GM18909 (cell line): ENCODE measurements at regions not wholly inside any gene's neighbourhood (a gene's known extent, or its start where the extent isn't known, plus 50 kb on each side); places are given as distances from the start of the nearest gene placed in this dataset.
"Not testable (repeated sequence)": the region's sequence is repeated elsewhere in the genome, so short reads cannot be mapped to it uniquely, and the experiment has no call there.

Experiments
- ATAC-seq: cut with Tn5 transposase; IDR thresholded peaks from one replicate; pipeline ENCODE4 v1.9.1; 2021; ENCODE audit warnings: mild to moderate bottlenecking; ENCODE audit not compliant: unreplicated experiment, poor library complexity

DNA sequence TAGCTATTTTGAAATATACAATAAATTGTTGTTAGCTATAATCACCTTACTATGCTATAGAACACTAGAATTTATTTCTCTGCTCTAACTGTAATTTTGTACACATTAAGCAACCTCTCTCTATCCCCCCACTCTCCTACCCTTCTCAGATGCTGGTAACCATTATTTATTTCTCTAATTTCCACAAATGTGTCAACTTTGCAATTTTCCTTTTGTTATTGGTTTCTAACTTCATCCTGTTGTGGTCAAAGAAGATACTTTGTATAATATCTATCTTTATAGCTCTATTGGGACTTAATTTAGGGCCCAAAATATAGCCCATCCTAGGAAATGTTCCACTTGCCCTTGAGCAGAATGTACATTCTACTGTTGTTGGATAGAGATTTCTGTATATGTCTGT is 229.3 kb downstream of the SATB1 start:
- ATAC-seq = no peak

DNA sequence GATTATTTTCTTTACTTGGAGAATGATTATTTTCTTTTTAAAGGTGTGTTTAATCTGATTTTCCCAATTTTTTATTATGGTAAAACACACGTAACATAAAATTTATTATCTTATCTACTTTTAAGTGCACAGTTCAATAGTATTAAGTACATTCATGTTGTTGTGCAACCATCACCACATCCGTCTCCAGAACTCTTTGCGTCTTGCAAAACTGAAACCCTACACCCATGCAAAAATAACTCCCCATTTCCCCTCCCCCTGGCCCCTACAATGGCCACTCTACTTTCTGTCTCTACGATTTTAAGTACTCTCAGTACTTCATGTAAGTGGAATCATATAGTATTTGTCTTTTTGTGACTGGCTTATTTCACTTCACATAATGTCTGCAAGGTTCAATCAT is 230.7 kb downstream of the SATB1 start:
- no peak for ATAC-seq

DNA sequence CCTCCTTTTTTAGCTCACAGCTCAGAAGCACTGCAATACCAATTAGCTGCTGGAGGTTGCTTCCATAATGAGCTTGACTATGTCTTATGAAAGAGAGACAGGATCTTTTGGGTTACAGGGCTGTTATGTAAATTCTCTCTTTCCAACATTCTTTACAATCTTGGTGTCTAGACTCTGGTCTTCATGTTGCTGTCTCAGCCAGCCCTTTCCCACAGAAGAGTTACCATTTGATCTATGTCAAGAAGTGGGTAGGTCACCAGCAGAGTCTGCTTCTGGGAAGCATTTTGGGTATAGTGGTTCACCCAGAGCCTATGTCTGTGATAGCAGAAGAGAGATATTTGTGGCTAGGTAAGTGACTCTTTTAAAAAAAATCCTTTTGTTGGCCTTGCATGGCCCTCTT is 234.5 kb downstream of the SATB1 start:
- ATAC-seq = no peak

DNA sequence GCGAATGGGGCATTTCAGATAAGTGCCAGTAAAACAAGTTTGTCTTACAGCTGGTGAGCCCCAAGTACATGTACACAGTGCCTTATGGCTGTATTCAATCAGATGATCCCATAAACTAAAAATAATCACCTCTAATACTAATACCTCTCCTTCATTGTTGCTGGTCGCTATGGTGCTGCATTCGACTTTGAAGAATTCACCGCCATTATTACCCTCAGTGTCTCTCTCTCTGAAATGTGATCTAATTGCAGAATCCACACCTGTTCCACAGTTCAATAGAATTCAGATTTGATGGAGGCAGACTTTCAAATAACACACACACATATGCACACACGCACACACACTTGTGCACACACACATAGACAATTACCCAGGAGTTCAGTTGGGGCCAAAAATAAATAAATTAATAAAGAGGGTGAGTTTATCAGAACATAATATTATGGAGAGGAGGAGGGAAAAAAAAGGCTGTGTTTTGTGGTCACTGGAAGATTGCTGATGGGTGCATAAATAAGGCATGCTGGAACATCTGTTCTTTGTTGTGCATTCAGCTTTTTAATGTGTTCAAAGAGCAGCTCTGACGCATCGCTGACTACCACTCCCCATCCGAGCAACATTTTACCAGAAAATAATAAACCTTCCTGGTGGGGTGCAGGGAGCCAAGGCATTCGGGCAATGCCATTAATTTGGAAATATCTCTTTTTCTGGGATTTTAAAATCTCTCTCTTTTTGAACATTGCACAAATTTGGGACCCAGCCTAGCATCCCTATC is 235.7 kb downstream of the SATB1 start:
- no peak for ATAC-seq

DNA sequence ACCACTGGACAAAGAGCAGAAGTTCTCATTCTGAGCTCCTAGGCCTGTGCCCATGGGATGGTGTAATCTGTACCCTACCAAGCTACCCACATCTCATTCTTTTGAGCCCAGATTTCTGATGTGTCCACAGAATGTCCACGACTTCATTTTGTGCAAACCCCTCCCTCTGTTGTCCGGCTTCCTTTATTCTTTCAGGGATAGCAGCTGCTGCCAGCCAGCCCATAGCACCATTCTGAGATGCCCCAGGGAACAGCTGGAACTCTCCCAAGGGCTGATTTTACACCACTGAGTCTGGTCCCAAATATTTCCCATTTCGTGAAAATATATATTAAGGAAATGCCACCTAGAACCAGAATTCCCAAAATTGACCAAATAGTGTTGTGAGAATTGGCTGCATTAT is 236.6 kb downstream of the SATB1 start:
- no peak for ATAC-seq

DNA sequence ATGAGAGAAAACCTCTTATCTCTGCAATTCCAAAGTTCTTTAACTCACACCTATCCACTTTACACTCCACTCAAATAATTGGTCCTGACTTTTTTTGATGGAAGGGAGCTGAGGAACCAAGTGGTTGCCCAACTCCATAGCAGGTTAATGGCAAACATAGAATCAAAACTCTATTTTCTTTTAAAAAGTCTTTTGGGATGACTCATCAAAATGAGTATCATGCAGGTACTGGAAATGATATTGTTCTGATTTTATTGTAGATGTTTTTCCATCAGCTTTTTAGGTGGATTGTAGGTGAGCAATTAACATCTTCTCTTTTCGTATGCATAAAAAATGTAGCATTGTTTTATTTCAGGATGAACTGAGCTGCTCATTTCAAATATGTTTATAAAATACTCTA is 239.5 kb downstream of the SATB1 start:
- no peak for ATAC-seq

DNA sequence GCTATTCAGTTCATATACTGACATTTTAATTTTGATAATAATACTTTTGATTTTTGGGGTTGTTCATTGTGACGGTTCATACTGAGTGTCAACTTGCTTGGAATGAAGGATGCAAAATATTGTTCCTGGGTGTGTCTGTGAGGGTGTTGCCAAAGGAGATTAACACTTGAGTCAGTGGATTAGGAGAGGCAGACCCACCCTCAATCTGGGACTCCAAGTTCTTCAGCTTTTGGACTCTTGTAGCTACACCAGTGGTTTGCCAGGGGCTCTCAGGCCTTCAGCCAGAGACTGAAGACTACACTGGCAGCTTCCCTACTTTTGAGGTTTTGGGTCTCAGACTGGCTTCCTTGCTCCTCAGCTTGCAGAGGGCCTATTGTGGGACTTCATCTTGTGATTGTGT is 242.2 kb downstream of the SATB1 start:
- not testable (repeated sequence) for ATAC-seq

DNA sequence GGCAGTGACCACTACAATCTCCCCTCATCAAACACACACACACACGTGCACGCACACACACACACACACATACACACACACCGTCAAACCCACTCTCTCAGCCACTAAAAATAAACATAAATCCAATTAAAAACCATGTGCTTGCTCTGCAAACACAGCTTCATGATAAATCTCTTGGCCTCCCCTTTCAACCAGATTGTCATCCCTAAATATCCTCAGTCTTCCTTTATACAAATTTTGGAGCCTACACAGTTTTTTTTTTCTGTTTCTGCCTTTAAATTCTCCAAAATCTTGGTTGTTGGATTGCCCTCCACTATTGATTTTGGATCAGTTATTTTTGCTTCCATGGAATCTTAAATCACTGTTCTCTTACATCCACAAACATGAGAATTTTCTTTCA is 245.6 kb downstream of the SATB1 start:
- ATAC-seq = no peak

DNA sequence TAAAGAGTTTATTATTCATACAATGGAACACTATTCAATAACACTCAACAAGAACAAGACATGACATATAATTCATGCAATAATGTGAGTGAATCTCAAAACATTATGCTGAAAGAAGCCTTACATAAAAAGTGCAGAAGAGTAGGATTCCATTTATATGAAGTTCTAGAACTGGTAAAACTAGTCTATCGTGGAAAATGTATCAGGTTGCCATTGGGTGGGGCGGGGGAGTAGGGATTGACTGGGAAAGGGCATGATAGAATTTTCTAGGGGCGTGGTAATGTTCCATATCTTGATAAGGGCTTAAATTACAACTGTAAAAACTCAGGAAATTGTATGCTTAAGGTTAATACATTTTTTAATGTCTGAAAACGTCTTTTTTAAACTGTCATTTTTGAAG is 247.9 kb downstream of the SATB1 start:
- no peak for ATAC-seq

DNA sequence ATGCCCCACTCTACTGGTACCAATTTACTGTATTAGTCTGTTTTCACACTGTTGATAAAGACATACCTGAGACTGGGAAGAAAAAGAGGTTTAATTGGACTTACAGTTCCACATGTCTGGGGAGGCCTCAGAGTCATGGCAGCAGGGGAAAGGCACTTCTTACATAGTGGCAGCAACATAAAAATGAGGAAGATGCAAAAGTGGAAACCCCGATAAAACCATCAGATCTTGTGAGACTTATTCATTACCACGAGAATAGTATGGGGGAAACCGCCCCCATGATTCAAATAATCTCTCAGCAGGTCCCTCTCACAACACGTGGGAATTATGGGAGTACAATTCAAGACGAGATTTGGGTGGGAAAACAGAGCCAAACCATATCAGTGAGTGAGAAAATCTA is 251.2 kb downstream of the SATB1 start:
- ATAC-seq = not testable (repeated sequence)

DNA sequence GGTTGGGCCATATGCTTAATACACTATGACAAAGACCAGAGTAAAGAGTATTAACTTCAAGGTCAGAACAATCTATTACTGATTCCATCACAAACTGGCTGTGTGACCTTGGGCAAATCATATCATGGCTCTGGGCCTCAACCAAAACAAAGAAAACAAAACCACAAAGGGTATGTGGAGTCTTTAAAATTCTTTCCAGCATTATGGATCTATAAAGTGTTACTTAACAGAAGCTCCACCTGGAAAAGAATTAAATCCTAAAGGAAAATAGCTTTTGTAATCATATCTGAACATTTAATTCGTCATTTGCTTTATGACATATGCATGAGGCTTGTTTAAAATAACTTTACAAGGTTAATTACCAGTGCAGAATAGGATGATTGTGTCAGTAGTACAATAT is 265.5 kb downstream of the SATB1 start:
- no peak for ATAC-seq

DNA sequence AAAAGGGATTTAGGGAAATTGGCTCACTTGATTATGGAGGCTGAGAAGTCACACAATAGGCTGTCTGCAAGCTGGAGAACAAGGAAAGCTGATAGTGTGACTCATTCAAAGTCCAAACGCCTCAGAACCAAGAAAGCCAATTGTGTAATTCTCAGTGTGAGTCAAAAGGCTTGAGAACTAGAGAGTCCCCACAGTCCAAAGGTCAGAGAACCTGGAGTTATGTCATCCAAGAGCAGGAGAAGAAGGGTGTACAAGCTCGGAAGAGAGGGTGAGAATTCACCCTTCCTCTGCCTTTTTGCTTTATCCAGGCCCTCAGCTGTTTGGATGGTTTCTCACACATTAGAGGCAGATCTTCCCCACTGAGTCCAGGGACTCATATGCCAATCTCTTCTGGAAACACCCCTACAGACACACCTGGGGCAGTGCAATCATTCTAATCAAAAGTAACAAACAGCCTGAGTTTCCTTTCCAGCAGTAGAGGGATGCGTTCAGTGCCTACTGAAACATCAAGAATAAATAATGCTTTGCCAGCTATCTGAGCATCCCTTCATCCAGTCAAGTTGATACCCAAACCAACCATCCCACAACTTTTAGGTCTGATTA is 271.5 kb downstream of the SATB1 start:
- no peak for ATAC-seq

DNA sequence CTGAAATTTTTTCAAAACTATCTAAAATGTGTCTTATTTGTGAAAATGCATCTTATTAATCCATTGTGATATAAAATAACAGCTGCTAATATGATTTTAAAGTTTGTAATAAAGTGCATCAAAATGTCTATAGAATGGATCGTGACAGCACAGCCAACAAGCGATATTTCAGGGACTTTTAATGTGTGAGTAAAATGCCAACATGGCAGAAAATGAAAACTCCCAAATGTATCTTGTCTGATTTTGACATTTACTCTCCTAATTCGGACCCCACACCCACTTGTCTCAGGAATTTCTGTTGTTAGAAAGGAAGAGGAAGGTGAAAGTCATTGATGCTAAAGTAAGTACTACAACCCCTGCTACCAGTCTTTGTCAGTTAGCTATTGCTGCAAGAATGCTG is 273.9 kb downstream of the SATB1 start:
- ATAC-seq = no peak

DNA sequence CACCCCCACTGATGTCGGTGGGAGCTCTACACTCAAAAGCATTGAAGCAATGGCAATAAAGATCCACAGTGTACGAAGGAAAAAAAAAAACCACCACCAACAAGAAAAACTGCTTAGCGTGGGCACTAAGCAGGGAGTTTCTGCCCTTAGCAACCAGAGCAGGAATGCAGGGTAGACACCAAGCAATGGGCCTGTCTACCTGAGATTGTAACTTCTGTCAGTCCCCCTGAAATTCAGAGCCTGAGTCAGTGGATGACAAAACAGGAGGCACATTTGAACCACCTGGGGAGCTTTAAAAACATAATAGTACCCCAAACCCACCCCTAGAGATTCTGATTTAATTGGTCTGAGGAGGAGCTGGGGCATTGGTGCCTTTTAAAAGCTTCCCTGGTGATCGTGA is 275.2 kb downstream of the SATB1 start:
- ATAC-seq = no peak

DNA sequence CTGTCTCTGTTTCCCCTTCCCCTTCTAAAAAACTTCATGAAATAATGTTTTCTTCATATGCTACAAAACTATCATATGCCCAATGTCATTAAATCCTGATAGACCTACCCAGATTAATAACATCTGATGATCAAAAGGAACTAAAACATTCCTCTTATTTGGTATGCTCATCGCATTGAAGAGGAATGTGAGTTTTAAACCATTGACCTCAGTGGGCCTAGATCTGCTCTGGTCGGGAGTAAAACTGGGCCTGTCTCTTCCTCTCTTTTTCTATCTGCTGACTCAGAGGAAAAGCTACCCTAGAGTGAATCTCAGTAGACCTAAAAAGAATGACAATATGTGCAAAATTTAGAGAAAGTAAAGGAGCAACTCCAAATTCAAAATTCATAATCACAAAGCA is 275.8 kb downstream of the SATB1 start:
- no peak for ATAC-seq

DNA sequence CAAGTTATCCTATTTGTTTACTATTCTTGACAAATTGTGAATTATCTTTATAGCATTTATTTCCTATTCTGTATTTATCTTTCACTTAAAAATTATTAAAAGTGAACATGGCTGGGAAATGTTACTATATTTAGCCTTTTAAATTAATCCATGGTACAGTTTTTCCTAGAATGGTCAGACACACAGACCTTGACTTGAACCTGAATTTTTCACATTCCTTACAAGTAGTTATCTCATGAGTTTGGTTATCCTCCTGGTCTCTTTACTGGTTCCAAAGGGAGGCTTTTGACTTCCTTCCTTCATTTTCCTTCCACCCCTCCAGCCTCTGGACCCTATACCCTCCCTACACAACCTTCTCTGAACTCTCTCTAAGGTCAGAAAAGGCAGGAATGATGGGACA is 280.6 kb downstream of the SATB1 start:
- ATAC-seq = no peak

DNA sequence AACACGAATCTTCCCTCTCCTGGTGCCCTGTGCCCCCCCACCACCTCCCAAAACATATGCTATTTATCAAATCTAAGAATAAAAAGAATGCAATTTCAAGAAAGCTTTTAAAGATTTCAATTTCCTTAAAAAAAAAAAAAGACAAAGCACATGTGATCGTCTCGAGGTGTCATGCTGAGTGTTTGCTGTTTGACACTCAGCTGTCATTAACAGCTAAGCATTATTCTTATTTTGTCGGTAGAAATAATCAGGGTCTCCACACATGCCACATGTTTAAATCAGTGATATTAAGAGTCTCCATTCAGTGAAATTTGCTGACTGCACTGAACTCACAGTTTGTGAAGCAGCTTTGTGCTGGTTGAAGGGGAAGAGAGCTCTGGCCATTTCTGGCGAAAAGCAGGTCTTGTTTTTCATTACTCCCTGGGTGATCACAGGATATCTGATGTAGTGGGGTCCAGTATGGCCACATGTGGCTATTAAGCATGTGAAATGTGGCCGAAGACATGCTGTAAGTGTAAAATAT is 281.8 kb downstream of the SATB1 start:
- ATAC-seq = no peak

DNA sequence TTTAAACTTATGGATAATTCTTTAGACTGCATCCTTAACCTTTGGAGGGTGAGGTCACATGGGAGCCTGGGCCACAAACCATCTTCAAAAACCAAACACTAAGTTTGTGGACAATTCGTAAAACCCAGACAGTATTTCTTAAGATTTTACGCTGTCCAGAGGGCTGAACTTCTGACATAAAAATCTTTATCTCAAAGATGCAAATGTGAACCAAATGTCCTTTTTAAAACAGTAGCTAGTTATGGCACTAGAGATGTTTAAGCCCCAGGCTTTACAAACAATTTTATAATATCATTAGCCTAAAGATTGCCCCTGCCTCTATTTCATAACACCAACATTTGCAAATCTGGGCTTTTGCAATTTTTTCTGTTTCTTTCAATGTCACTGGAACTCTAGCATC is 287.2 kb downstream of the SATB1 start:
- ATAC-seq = no peak

DNA sequence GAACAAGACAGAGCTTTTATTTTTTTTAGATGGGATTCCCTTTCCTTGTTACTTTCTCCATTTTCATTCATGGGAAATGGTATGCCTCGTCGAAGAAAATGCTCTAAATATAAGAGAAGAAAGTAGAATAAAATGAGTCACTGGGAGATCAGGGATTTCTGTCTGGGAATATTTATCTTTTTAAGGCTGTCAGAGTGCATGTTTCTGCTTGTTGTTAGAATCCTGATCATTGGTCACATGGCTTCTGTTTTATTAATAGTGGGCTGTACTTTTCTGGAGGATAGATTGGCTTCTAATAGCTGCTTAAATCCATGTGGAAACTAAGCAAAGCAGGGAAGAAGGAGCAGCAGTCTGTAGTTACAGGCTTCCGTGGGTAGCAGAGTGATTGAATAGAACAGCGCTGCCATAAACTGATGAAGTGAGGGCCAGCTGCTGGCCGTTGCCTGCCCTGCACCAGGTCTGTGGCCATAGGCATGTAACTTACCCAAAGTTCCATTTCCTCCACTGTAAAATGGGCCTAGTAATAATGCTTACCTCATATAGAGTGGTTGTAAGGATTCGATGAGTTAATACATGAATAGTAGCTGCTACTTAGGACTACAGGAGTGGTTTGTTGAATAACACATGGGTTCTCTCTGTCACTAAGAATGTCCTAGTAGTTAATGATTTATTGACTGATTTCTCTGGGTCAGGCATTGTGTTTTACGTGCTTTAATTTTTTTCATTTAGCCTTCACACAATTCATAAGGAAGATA is 289.9 kb downstream of the SATB1 start:
- no peak for ATAC-seq

DNA sequence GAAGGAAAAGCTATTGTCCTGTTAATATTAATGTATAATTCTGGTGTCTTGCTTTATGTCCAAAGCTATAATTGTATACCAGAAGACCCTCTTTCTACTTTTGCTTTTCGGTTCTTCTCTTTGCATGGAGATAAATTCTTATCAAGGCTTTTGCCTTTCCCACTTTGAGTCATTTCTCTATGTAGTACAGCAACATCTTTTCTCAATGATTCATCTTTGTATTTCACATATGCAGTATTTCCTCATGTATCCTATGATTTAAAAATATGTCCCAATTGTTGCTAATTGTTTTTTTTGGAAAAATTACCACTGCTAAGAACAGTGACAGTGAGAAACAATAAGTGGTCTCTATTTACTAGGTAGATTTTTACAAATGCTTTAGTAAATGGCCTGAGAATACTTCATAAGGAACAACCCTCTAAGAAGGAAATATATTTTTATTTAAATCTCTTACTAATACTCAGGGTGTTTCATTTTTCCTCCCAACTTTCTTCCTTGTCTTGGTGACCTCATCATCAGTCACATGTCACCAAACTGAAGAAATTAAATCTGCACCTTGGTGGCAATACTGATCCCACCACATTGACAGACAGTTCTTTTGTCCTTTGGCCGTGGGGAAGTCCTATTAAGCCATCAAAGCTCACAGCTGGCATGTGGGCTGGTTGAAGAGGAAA is 290.6 kb downstream of the SATB1 start:
- no peak for ATAC-seq

DNA sequence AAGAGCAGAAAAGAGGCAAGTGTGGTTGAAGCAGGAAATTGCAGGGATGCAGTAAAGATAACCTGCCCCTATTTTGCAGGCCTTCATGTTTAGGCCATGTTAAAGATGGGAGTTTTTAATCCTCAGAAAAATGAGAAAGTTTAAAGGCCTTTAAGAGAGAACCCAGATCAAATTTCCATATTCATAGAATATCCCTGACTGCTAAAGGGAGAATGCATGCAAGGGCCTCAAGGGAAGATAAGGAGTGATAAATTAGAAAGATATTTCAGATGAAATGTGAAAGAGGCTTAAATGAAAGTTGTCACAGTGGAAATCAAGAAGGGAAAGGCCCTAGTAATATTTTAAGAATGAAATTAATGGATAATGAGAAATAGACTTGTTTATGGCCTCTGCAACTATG is 292.1 kb downstream of the SATB1 start:
- ATAC-seq = no peak
